Heart right ventricle (tissue), 16 donors: ENCODE measurements at regions not wholly inside any gene's neighbourhood (a gene's known extent, or its start where the extent isn't known, plus 50 kb on each side); places are given as distances from the start of the nearest gene placed in this dataset.
A peak's percentile ranks its signal among the peaks of the same experiment; 100 is the strongest.

Experiments
- ATAC-seq, 8 donors: fragments of 200-7000 bp; cut with Tn5 transposase; one replicate each; pipeline ENCODE4 v1.9.1; 2020; ENCODE audit warnings: mild to moderate bottlenecking in 8 of 8, moderate library complexity in 8 of 8, moderate number of reproducible peaks in 1 of 8
- DNase-seq, 2 donors: peaks; one replicate each; pipeline ENCODE4 v3.0.0-alpha.2; 2020
- H3K27ac ChIP-seq, 10 donors: fragments of 200-600 bp; sonication (generic) in 2 of 10; one replicate each; pipeline versions ENCODE4 v1.5.0 to v1.8.0; 2020 to 2022; ENCODE audit warnings: mild to moderate bottlenecking in 3 of 10
- H3K27me3 ChIP-seq, 7 donors: fragments of 200-600 bp; one replicate each; pipeline ENCODE4 v1.8.0; 2021 to 2022; ENCODE audit warnings: mild to moderate bottlenecking in 2 of 7
- H3K36me3 ChIP-seq, 9 donors: fragments of 200-600 bp; sonication (generic) in 1 of 9; one replicate each; pipeline versions ENCODE4 v1.5.0 to v1.8.0; 2020 to 2022; ENCODE audit warnings: mild to moderate bottlenecking in 2 of 9
- H3K4me1 ChIP-seq, 9 donors: fragments of 200-600 bp; sonication (generic) in 1 of 9; one replicate each; pipeline versions ENCODE4 v1.5.0 to v1.8.0; 2020 to 2022; ENCODE audit warnings: mild to moderate bottlenecking in 4 of 9
- H3K4me3 ChIP-seq, 10 donors: fragments of 200-600 bp; sonication (generic) in 2 of 10; one replicate each; pipeline versions ENCODE4 v1.5.0 to v1.8.0; 2020 to 2022; ENCODE audit warnings: mild to moderate bottlenecking in 7 of 10, moderate library complexity in 2 of 10
- H3K9me3 ChIP-seq, 11 donors: fragments of 200-600 bp in 10 of 11; sonication (generic) in 2 of 11; one replicate each; pipeline versions ENCODE4 v1.5.0 to v1.8.0; 2013 to 2022; ENCODE audit warnings: mild to moderate bottlenecking in 2 of 11, control low read depth in 1 of 11, moderate library complexity in 1 of 11
- WGBS, 2 donors: extraction: QIAGEN DNeasy Blood & Tissue Kit; methylation state at CpG; one replicate each; pipeline ENCODE4 v1.1.7; 2013; ENCODE audit warnings: inconsistent platforms in 1 of 2; 5-methylcytosine and 5-hydroxymethylcytosine counted together
- intact Hi-C, 10 donors: fragments of 100-400 bp; cut with DNase I; formaldehyde crosslinking; loops; one replicate each; pipeline versions ENCODE4 v1.11.1 to v1.14.2; 2022
- TF ChIP-seq, protein P1 (sequence below), 9 donors: fragments of 200-600 bp; sonication (generic) in 2 of 9; IDR thresholded peaks; one replicate each; pipeline versions ENCODE4 v1.5.0 to v1.8.0; 2021 to 2022; ENCODE audit warnings: antibody characterized with exemption in 9 of 9, mild to moderate bottlenecking in 5 of 9, moderate library complexity in 1 of 9
- donor health status: Arrhythmogenic right ventricular cardiomyopathy.
- donor health status: ischemic (EF 13 %, LVEDD 7.1; RV severe dilation, severe dysfunction).
- donor health status: healthy with polysubstance abuse.
- donor health status: DM: no; HTN: yes; CAD: no.
- donor health status: DM: no; HTN: no; CAD: no.
- donor health status: ischemic (EF 25% LVEDD 6.9; RV normal size, moderate dysfunction).
- donor health status: ischemic (EF 25% LVEDD 5.7; RV mildly dilated, moderate dysfunction).
- donor health status: healthy.
- donor health status: DM: yes; HTN: yes; CAD: no.
- donor health status: Ischemic cardiomyopathy.
- donor health status: ischemic (EF 35%, LVEDD 5.7; RV mildly dilated, moderate dysfunction).
- donor health status: nonischemic (EF 11% LVEDD 7.7; RV severe dilation, severe dysfunction).
- donor health status: DM: yes; HTN: yes; CAD: no.
- donor health status: PGD.
- donor health status: ischemic (EF 29% LVEDD 5.4; RV normal size, mild dysfunction).
- donor health status: nonischemic (EF 23%, LVEDD 6.1; RV moderate dilation, normal function).

DNA sequence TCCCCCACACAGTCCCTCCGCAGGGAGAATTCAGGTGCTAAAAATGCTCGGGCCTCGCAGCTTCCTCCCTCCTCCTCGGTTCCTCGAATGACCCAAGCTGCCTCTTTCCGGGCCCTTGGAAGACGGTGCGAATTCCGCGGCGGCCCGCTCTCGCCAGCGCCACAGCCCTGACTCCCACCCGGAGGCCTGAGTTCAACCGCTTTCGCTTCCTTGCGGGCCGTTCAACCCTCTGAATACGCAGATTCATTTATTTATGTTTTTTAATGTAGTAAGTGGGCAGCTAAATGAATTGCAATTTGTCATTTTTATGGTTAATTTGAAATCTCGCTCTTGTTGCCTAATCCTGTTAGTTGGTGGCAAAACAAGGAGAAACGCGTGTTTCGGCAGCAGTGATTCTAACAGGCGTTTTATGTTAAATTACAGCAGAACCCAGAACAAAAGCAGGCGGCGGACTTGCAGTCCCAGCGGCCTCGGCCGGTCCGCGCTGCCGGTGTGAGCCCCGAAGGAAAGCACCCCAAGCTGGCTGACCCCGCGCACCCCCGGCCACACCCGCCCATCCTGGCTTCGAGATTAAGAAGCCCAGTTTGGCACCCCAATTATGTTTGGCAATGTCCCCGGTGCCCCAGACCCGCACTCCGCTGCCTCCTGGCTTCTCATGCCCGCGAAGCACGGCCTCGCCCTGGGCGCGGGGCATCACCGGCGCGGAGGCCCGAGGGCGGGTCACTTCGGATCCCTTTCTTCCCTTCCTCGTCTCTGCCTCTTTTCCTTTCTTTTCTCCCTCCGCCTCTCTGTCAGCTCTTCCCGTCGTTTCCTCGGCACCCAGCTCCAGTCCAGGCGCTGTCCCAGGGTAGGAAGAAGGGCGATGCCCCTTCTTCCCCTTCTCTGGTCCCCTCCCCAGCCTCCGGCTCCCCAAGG lies 75.9 kb downstream of the INSIG1 start:
- ATAC-seq (no peak), DNase-seq (no peak)
- H3K4me1 ChIP-seq: peaks cover 17 to 61% (median 50%) of the 10 kb centered on the region in 9 donors
- intact Hi-C loops: no loop called here
- no peaks in the 10 kb centered on the region for H3K36me3 ChIP-seq
- WGBS, 2 donors: 2% methylated on average over 60 to 62 of the region's 62 CpGs
- no peaks in the 10 kb centered on the region for H3K9me3 ChIP-seq
- no peak overlapping the region for H3K27ac ChIP-seq
- TF ChIP-seq, protein P1, sequence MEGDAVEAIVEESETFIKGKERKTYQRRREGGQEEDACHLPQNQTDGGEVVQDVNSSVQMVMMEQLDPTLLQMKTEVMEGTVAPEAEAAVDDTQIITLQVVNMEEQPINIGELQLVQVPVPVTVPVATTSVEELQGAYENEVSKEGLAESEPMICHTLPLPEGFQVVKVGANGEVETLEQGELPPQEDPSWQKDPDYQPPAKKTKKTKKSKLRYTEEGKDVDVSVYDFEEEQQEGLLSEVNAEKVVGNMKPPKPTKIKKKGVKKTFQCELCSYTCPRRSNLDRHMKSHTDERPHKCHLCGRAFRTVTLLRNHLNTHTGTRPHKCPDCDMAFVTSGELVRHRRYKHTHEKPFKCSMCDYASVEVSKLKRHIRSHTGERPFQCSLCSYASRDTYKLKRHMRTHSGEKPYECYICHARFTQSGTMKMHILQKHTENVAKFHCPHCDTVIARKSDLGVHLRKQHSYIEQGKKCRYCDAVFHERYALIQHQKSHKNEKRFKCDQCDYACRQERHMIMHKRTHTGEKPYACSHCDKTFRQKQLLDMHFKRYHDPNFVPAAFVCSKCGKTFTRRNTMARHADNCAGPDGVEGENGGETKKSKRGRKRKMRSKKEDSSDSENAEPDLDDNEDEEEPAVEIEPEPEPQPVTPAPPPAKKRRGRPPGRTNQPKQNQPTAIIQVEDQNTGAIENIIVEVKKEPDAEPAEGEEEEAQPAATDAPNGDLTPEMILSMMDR (IDR thresholded peaks at IDR 0.05): no peak
- H3K4me3 ChIP-seq: peak overlapping the region in 9 of 10 donors; percentile 13 to 48 (median 34)
- H3K27me3 ChIP-seq: peaks cover 64 to 100% (median 100%) of the 10 kb centered on the region in 7 donors

DNA sequence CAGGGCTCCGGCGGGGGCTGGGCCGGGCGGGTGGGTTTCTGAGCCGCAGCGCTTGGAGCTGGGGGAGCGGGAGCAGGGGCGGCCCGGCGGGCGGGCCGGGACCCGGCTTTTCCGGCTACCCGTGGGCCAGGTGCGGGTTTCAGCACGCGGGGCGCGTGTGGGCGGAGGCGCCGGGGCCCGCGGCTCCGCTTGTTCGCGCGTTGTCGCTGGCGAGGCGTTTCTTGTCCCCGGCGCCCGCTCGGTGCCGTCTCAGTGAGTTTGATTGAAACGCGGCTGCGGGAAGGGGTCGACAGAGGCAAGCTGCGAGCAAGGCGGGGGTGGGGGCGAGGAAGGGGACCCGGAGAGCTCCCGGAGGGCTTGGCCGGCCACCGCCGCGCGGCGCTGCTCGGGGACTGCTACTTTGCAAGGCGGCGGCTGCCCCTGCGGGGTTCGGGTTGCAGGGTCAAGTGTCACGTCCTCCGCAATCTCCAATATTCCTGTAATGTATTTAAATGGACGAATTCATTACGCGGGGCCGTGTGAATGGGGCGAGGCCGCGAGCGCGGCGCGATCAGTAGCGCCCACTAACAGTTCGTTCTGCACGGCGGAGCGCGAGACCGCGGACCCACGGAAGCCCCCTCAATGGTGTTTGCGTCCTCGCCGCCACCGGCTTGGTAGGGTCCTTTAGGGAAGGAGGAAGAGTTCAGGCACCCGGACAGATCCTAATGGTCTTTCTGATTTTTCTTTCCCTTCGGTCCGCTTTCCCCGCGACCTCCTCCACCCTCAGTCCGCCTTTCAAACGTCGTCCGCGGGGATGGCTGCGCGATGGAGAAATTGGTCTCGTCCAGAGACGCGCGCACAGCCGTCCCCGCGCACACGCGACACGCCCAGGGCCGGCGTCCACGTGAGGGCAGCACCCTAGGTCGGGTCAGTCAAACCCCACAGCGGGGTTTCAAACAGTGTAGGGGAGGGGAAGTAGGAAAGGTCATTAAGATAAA lies 76.9 kb downstream of the INSIG1 start:
- ATAC-seq: no peak
- TF ChIP-seq, protein P1 (IDR thresholded peaks at IDR 0.05): no peak
- H3K36me3 ChIP-seq: no peaks in the 10 kb centered on the region
- intact Hi-C loops: no loop called here
- DNase-seq: no peak
- peaks cover 67 to 100% (median 100%) of the 10 kb centered on the region in 7 donors for H3K27me3 ChIP-seq
- H3K4me3 ChIP-seq: peak overlapping the region in 9 of 10 donors; percentile 7 to 48 (median 34)
- H3K9me3 ChIP-seq: no peaks in the 10 kb centered on the region
- H3K27ac ChIP-seq: no peak overlapping the region
- 1 to 2% methylated on average over 109 to 110 of the region's 110 CpGs for WGBS, 2 donors
- H3K4me1 ChIP-seq: peaks cover 17 to 62% (median 51%) of the 10 kb centered on the region in 9 donors

DNA sequence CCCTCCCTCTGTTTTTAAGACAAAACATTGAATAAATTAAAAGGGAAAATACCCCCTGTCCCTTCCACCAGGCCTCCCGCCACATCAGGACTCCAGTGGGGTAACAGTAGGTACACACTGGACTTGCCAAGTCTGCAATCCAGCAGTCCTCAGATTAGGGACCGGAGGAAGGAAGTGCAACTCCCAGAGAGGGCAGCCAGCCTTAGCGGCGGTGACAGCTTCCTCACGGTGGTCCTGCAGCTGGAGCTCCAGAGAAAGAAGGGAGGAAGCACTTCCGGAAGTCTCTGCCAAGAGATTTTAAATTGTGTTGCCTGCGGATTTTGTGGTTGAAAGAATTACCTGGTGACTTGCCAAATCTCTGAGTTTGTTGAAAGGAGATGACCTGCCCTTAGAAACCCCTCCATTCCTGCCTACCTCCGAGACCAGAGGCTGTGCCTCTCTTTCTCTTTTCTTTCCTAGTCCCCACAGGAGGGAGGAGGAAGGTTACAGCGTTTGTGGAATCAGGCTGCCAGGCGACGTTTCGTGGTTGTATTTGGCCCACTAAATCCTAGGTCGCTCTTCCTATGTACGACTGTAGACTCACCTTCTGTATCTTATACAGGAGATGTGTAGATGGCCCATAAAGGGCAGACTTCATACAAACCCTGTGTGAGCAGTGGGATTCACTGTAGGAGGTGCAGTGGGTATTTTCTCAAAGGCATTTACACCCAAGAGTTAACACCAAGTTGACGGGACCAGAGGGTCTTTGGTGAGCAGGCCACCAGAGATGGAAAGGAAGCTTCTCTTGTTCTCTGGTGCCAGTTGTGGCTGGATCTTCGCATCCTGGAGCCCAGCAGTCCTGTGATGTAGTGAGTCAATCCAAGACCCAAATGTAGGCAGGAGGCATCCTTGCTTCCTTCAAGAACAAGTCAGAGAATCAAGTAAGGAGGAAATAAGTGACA lies 77.9 kb downstream of the INSIG1 start:
- TF ChIP-seq, protein P1 (IDR thresholded peaks at IDR 0.05): no peak
- H3K27me3 ChIP-seq: peaks cover 69 to 100% (median 100%) of the 10 kb centered on the region in 7 donors
- H3K27ac ChIP-seq: no peak overlapping the region
- H3K4me3 ChIP-seq: peak overlapping the region in 3 of 10 donors; percentile 38 to 48 (median 40)
- peaks cover 20 to 68% (median 56%) of the 10 kb centered on the region in 9 donors for H3K4me1 ChIP-seq
- H3K36me3 ChIP-seq: no peaks in the 10 kb centered on the region
- peak in 2 of 8 donors; percentile 32 to 37 for ATAC-seq
- intact Hi-C loops: no loop called here
- WGBS, 2 donors: 5% methylated on average over 16 of the region's 16 CpGs
- H3K9me3 ChIP-seq: no peaks in the 10 kb centered on the region
- no peak for DNase-seq
